NOMO-1 treated with DMSO at 0.1 percent for 48 hours (cell line): ENCODE measurements at regions not wholly inside any gene's neighbourhood (a gene's known extent, or its start where the extent isn't known, plus 50 kb on each side); places are given as distances from the start of the nearest gene placed in this dataset.
"Not testable (repeated sequence)": the region's sequence is repeated elsewhere in the genome, so short reads cannot be mapped to it uniquely, and the experiment has no call there.

ENCODE experiments used
- DNase-seq: peaks from one replicate; lab custom pipeline; 2025; ENCODE audit not compliant: unreplicated experiment; lab: John Stamatoyannopoulos, UW

GRCh38 chr11:95652002-95652472, 137.5 kb downstream of the FAM76B start:
- DNase-seq, result no peak

DNA sequence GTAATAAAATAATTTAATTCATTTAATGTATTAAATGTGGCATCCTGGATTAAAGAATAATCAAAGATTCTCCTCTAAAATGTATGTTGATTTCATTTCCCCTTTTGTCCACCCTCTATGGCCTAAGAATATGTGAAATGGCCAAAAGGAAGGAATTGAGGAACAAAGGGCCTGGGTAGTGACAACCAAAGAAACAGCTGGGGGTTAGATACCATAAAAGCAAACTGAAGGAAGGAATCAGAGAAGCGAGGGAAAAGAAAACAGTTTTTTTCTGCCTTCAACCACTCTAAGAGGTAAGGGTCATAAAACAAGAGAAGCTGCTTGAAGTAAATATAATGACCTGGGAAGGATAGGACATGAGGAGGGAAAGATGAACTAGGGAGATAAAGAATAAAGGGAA, 139.3 kb downstream of the FAM76B start:
- peak; percentile 89 for DNase-seq

- DNase-seq, result no peak
These were observed 141.7 kb downstream of the FAM76B start for GRCh38 chr11:95647871-95648270.

DNA sequence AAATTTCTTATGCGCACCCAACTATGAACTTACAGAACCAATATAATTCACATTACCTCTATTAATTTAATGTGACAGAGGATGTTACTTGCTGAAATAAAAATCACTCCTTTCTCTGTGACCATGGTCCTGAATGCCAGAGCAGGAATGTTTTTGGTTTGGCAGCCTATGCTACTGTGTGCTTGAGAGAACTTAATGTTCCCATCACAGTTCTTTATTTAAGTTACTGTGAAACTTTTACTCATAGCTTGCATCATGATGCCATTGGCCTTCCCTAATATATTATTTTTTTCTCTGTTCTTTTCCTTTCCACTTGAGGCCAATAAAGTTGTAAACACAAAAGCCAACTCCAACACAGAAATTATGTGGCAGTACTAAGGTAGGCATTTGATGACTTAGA, 142.2 kb downstream of the FAM76B start:
- DNase-seq, result no peak

DNA sequence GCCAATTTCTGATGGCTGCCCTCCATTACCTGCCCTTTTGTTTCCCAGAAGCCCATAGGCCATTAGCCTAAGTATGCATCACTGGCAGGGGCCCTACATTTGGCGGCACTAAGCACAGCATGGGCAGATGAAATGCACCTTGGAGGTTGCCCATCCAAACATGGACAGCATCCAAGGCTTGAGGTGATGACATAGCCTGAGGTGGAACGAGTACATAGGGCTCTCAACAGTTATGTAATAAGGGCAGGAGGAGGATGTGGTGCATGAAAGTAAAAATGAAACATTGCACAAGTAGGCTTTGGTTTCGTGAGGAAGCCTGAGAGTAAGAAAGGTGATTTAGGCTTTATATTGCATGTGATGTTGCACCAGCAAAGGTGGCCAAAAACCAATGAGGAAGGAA, 148.1 kb downstream of the FAM76B start:
- peak; percentile 92 for DNase-seq

- no peak for DNase-seq
These were observed 151.1 kb downstream of the FAM76B start for GRCh38 chr11:95638501-95638900.

- DNase-seq, result no peak
These were observed 164.2 kb downstream of the FAM76B start for GRCh38 chr11:95625164-95625900.

DNA sequence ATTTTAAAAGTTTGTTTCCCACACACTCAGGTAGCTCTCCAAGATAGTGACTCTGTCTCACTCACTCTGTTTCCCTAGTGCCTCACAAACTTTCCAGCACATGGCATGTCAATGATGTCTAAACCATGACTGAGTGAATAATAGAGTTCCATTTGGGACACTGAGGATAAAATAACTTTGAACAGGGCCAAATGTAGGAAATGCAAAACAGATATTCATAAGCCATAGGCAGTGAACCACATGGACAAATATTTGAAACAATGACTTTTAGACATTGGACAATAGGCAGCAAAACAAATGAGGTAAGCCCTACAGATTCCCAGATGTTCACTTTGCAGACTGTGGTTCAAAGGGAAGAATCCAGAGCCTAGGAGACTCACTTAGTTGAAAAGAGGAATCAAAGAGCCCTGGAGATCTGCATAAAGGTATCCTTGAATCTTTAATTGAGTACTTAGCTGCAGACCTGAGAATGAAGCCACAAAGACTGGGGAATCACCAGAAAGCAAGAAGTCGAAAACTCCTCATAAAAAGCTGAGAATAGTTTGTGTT, 173.3 kb downstream of the FAM76B start:
- DNase-seq, result no peak

GRCh38 chr11:95611827-95612226, 177.8 kb downstream of the FAM76B start:
- no peak for DNase-seq

DNA sequence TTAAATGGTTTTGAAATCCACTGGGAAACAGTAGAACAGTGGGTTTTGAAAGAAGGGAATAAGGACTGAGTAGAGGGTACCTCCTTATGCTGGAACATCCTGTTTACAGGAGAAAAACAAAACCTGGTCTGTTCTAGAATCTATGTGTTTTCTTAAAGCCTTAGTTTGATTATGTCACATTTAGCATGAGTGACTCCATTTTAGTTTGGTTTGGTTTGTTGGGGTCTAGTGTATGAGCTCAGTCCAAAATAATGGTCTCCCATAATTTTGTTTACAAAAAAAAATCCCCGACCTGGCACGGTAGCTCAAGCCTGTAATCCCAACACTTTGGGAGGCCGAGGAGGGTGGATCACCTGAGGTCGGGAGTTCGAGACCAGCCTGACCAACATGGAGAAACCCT, 179.4 kb downstream of the FAM76B start:
- not testable (repeated sequence) for DNase-seq

DNA sequence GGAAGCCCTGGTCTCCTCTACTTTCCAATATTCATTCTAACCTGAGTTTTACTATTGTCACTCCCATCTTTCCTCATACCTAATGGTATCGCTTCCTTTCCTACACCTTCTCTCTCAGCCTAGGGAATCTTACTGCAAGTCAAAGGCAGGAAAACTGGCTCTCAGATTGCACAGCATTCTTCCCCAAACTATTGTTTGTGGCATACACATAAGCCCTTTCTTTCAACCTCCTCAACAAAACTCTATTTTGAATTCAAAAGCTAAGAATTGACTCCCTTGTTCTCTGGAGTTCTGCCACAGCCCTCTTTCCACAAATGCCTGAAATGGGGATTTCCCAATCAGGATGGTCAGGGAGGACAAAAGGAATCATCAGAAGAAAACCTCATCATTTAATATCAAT, 181.5 kb downstream of the FAM76B start:
- no peak for DNase-seq

- DNase-seq, result no peak
These were observed 182.8 kb downstream of the FAM76B start for GRCh38 chr11:95606824-95607223.

- DNase-seq, result peak; percentile 64
These were observed 184.2 kb downstream of the FAM76B start for GRCh38 chr11:95605271-95605940.

DNA sequence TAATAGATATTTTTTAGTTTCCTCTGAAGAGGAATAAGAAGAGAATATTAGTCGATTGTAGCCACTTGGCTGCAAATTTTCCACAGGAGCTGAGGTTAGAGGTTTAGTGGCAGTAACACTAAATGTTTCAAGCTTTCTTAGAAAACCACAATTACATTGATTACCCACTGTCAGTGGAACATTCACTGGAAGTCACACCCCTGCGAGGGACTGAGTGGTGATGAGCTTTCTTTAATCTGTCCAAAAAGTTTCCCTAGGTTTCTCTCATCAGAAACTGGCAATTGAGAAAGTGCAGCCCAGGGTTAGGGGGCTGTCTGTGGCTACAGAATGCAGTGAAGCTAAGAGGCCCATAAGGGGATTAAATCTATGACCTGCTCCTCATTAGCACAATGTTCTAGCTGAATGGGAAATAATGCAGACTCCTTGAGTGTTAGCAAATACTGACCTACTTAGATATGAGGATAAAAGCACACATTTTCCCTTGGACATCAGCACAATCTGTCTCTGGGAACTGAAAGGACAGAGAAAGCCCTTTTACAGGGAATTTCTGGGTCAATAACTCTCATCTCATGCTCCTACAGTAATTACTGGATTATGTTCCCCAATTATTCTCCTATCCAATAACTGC, 189.5 kb downstream of the FAM76B start:
- no peak for DNase-seq

DNA sequence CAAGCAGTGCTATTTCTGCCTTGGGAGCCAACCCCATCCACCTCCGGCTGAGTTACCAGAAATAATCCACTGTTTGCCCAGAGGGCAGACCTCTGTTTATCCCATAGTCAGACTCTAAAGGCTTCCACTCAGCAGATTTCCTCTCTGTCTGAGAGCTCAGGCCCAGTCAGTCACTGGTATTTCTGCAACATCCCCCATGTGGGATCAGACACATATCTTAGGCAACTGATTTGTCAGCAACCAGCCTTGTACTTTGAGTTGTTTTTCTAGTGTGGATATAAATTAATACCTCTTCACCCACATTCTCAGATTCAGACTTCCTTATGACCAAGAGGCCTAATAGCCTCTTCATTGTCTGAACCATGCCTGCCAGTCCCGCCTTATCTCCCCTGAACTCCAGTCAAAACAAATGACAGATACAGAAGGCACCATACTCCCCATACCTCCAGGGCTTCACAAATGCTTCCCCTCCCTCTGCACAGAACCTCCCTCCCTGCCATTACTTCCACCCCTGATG, 193.6 kb downstream of the FAM76B start:
- DNase-seq, result no peak

- no peak for DNase-seq
These were observed 194.0 kb downstream of the FAM76B start for GRCh38 chr11:95595541-95595940.

DNA sequence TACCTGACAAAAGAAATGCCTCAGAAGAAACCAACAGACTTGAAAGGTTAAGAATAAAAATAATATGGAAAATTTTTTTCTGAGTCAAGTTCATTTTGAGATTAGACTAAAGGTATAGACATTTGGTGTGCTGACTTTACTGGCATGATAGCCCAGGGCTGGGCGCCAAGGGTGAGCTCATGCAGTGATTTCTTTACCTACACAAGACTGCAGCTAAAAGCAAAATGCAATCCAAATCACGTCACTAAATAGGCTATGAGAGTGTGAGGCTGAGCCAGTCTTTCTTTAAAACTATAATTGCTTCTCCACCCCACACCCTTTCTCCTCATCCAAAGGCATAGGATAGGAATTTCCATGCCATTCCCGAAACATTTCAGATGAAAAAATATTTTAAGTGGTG, 196.5 kb downstream of the FAM76B start:
- no peak for DNase-seq

- no peak for DNase-seq
These were observed 197.1 kb downstream of the FAM76B start for GRCh38 chr11:95592471-95592870.

- no peak for DNase-seq
These were observed 199.5 kb downstream of the FAM76B start for GRCh38 chr11:95589893-95590612.

GRCh38 chr11:95588821-95589220, 200.8 kb downstream of the FAM76B start:
- no peak for DNase-seq

DNA sequence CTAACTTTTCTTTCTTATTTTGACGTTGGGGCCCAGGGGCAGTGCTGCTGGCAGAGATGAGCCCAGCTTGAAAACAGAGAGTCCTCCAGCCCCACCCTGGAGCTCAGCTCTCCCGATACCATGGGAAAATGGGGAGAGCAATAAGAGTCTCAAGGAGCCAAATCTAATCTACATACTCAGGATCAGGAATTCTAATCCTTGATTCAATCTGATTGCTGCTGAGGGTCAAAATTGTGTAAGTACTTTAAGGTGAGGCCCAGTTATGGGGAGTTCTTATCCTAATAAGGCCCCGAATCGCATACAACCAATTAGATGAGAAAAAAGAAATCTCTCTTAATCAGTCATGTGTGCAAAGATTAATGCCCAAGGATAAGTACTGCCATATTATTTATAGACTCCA, 202.9 kb downstream of the FAM76B start:
- DNase-seq, result no peak
